ENCODE measurements at regions not wholly inside any gene's neighbourhood (a gene's known extent, or its start where the extent isn't known, plus 50 kb on each side); places are given as distances from the start of the nearest gene placed in this dataset.

GRCh38 chr13:80048030-80048429 lies 292.9 kb downstream of the SPRY2 start:
- TF ChIP-seq ZFX (IDR thresholded peaks at IDR 0.05) (no peak), CTCF (conservative IDR thresholded peaks at IDR 0.05) (no peak)
- H3K27ac ChIP-seq = no peak overlapping the region

DNA sequence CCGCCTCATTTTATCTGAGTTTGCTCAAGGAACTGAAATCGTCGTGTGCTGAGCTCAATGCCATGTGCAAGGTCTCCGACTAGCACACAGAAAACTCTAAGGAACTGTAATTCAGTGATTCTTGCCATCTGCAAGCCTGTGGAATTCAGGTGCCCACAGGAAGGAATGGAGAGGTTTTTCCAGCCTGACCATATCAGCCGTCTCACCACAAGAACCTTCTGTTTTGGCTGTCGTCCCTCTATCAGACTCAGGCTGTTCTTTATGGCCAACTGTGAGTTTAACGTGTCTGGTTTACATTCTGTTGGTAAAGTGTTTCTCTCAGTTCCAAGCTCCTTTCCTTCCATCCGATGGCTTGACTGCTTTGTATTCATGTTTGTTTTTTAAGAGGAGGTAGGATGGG lies 293.5 kb downstream of the SPRY2 start:
- no peak overlapping the region for H3K27ac ChIP-seq

GRCh38 chr13:80040981-80041317 lies 300.0 kb downstream of the SPRY2 start:
- TF ChIP-seq ZFX (IDR thresholded peaks at IDR 0.05) (no peak), CTCF (conservative IDR thresholded peaks at IDR 0.05) (no peak)
- H3K27ac ChIP-seq = no peak overlapping the region

More for the DNA sequence above, 293.5 kb downstream of the SPRY2 start:
- no peak for TF ChIP-seq ZFX (IDR thresholded peaks at IDR 0.05)
- no peak for TF ChIP-seq CTCF (conservative IDR thresholded peaks at IDR 0.05)

DNA sequence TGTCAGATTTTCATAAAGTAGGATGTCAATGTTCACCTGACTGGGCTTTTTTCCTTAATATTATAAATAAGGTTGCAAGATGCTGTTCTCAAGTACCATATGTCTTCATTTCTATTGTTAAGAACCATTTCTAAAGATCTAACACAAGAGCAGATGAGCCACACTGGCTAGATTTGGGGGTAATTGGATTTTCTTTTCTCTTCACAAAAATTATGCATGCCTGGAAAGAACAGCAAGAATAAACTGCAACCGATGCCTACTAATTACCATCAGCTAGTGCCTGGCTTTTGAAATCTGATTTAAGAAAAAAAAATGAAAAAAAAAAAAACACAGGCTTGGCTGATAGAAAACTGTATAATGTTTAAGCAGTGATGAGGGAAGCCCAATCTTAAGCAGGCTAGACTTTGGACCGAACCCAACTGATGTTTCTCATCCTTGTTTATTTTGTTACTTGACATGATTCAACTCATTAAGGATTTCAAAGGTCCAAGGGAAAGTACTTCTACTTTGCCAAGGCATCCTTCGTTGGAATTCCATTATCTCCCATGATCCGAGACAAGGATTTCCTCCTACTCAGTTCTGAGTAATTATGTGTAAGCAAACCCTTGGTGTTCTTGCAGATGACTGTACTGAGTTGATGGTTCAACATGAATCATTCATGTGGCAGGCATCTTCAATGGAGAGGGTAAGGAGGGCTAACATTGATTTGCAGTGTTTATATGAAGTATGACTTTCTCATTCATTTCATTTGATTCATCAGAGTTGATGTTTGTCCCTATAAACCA lies 300.5 kb downstream of the SPRY2 start:
- TF ChIP-seq ZFX (IDR thresholded peaks at IDR 0.05) = no peak
- TF ChIP-seq CTCF (conservative IDR thresholded peaks at IDR 0.05) = no peak
- no peak overlapping the region for H3K27ac ChIP-seq

DNA sequence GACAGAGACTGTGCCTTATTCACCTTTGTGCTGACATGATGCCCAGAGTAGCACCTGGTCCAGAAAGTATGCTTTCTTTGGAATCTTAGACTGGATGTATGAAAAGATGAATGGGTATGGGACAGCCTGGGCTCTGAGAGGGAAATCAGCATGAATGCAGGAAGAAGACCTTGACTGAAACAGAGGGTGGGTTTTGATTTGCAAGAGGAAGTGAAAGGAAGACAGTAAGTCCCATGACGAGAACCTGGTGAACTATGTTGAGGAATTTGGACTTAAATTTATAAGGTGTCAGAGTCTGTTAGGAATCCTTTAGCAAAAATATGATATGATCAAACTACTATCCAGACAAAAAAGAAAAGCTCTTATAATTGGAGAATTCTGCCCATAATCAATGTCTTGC lies 301.9 kb downstream of the SPRY2 start:
- no peak for TF ChIP-seq ZFX (IDR thresholded peaks at IDR 0.05)
- no peak for TF ChIP-seq CTCF (conservative IDR thresholded peaks at IDR 0.05)
- no peak overlapping the region for H3K27ac ChIP-seq

DNA sequence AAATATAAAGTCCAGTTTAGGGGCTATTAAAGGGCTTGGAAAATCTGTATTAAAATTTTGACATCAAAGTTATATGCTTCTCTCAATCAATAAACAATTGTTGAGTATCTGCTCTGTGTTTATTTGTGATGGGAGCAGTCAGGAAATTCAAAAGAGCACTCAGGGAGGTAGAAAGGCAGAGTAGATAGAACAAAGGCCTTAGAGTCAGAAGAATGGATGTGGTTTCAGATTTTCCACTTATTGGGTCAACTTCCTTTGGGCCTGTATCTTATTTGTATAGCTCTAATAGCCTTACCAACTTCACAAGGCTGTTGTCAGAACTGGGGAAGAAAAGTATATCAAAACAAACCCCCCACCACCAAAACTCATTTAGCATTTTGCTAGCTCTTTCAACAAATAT lies 302.6 kb downstream of the SPRY2 start:
- H3K27ac ChIP-seq = no peak overlapping the region
- TF ChIP-seq CTCF (conservative IDR thresholded peaks at IDR 0.05) (no peak), ZFX (IDR thresholded peaks at IDR 0.05) (no peak)

GRCh38 chr13:80037505-80037888 lies 303.4 kb downstream of the SPRY2 start:
- H3K27ac ChIP-seq = no peak overlapping the region
- no peak for TF ChIP-seq CTCF (conservative IDR thresholded peaks at IDR 0.05)
- TF ChIP-seq ZFX (IDR thresholded peaks at IDR 0.05) = no peak
